ENCODE measurements at regions not wholly inside any gene's neighbourhood (a gene's known extent, or its start where the extent isn't known, plus 50 kb on each side); places are given as distances from the start of the nearest gene placed in this dataset.

DNA sequence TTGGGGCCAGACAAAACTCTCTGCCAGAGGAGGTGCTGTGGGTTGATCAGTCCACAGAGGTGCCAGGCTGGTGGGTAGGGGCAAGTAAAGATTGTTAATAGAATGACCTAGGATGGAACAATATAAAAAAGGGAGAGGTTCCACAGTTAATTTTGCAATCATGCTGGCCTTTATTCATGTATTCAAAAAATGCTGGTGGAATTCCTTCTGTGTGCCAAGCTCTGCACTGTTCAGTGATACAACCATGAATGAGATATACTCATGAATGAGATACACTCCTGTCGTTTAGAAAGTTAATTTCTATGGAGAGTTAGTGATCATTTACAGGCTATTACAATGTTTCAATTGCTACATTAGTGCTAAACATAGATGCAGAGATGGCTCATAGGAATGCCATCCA lies 252.6 kb upstream of the RMST start:
- DNase-seq = no peak
- no peaks in the 10 kb centered on the region for H3K36me3 ChIP-seq

DNA sequence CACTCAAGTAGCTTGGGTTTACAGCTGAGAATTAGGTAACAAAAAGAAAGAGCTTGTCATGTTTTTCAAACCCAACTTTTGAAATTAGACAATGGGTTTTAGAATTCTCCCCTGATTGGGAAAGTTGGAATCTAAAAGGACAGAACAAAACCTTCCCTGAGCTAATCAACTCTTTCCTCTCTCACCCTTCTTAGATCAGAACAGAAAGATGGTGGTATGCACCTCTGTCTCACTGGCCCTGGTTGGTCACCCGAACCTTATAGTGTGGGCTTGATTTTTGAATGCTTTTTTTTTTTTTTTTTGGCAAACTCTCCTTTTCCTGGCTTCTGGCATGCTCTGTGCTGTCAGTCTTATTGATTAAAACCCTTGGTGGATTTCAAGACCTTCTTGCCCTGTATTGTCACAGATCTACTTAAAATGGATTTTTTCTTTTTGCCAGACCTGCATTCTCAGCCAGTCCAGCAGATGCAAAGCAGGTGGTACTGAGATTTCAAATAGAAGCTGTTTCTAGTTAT lies 251.1 kb upstream of the RMST start:
- Histone ChIP-seq H3K4me3 (no peak overlapping the region), H3K9me3 (no peaks in the 10 kb centered on the region), H3K36me3 (no peaks in the 10 kb centered on the region), H3K27me3 (0 out of 2 replicates have a peak, but pooled peaks cover 3% of the 10 kb centered on the region)
- DNase-seq = no peak

More for the DNA sequence above, 252.6 kb upstream of the RMST start:
- Histone ChIP-seq H3K9me3 (no peaks in the 10 kb centered on the region), H3K27me3 (0 out of 2 replicates have a peak, but pooled peaks cover 3% of the 10 kb centered on the region), H3K4me3 (no peak overlapping the region)

DNA sequence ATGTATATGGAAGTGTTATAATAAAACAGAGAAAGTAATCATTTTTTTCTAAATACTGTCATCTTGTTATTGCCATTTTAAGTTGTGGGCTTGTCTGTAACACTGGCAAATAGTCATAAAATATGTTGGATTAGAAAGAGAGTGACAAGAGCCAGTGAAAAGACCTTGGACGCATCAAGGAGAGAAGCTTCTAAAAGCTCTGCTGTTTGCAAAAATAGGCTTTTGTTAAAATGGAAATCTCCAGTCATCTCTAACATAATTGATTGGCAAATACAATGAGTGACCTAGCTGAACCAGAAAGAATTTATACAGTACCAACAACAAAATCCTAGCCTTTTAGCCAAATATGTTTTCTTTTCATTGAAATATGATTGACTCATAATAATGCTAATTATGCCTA lies 245.8 kb upstream of the RMST start:
- H3K36me3 ChIP-seq = no peaks in the 10 kb centered on the region
- no peaks in the 10 kb centered on the region for H3K9me3 ChIP-seq
- H3K4me3 ChIP-seq = no peak overlapping the region
- H3K27me3 ChIP-seq = no peaks in the 10 kb centered on the region
- no peak for DNase-seq

DNA sequence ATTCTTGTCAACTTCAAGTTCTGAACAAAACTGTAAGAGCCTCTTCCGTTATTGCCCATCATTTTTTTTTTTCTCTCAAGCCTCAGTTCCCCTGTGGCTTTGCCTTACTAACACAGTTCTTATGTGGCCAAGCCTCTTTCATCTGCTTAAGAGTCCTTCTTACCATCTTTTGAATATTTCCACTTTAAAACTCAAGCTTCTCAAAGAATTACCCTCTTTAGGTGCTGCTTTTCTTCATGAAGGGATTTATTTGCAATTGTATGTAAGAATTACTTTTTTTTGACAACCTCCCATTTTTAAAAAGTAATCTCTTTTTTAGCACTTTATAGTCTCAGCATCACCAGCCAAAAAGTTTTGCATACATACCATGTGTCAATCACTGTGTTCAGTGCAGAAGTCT lies 240.2 kb upstream of the RMST start:
- H3K36me3 ChIP-seq = no peaks in the 10 kb centered on the region
- DNase-seq = no peak
- H3K4me3 ChIP-seq = no peak overlapping the region
- H3K27me3 ChIP-seq = no peaks in the 10 kb centered on the region
- H3K9me3 ChIP-seq = no peaks in the 10 kb centered on the region

DNA sequence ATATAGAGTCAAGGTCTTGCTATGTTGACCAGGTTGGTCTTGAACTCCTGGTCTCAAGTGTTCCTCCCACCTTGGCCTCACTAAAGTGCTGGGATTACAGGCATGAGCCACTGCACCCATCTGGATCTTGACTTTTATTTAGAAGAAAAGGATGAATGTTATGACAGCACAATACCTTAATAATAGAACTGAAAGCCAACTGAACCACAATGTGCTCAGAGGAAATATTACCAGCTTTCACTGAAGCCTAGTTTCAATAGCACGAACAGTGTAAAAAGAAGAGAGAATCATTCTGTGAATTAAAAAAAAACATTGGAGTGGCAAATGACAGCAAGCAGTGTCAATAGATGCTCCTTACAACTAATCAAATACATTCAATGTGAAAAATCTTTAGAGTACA lies 239.2 kb upstream of the RMST start:
- DNase-seq = no peak
- H3K27me3 ChIP-seq = no peaks in the 10 kb centered on the region
- H3K36me3 ChIP-seq = no peaks in the 10 kb centered on the region
- no peaks in the 10 kb centered on the region for H3K9me3 ChIP-seq
- H3K4me3 ChIP-seq = no peak overlapping the region

DNA sequence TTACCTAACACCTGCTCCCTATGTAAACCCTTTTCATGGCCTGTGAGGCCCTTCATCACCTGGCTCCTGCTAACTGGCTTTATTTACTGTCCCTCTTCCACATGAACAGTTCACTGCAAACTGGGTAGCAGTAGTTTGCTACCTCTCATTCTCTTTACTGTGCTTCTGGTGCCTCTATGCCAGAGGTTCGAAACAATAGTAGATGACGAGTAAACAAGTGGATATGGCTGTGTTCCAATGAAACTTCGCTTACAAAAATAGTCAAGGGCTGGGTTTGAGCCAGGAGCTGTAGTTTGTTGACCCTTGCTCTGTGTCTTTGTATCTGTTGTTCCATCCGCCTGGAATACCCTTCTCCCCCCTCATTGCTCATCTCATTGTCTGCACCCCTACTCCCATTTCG lies 233.6 kb upstream of the RMST start:
- H3K4me3 ChIP-seq = no peak overlapping the region

DNA sequence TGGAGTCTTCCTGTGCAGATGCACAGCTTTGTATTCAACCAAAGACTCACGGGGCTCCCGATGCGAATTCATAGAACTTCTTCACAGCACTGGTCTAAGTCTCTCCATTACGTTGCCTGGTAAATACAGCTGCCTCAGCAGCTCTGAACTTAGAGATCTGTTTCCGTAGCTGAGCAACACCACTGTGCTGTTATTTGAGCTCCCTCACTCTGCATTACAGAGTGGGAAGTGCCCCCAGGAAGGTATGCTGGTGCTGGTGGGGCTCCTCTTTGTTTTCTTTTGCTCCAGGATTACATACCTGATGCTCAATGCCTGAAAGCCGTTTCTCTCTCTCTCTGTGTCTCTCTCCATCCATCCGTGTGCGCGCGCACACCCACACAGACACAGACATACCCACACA lies 227.5 kb upstream of the RMST start:
- Histone ChIP-seq H3K27me3 (no peaks in the 10 kb centered on the region), H3K4me3 (no peak overlapping the region), H3K9me3 (no peaks in the 10 kb centered on the region), H3K36me3 (no peaks in the 10 kb centered on the region)
- DNase-seq = no peak

More for the DNA sequence above, 233.6 kb upstream of the RMST start:
- Histone ChIP-seq H3K36me3 (no peaks in the 10 kb centered on the region), H3K9me3 (no peaks in the 10 kb centered on the region), H3K27me3 (no peaks in the 10 kb centered on the region)
- DNase-seq = no peak

DNA sequence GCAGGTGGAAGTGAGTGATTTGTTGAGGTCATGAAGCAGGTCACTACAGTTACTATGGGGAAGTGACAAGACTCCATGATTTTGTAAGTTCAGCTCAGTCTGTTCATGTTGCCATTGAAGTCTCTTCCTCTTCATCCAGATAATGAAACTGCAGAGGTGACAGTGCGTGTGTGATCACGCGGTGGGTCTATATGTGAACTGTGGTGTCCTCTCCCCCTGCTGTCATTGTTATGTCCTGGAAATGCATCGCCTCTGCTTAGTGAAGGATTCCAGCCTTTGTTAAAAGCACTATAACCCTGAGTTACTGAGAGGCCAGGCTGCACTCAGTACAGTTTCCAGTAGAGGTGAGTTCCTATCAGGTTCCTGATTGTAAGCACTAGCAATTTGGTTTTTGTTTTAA lies 216.2 kb upstream of the RMST start:
- Histone ChIP-seq H3K36me3 (no peaks in the 10 kb centered on the region), H3K4me3 (no peak overlapping the region), H3K9me3 (no peaks in the 10 kb centered on the region; the same call in 1 of the 2 replicates), H3K27me3 (no peaks in the 10 kb centered on the region)
- DNase-seq = no peak

DNA sequence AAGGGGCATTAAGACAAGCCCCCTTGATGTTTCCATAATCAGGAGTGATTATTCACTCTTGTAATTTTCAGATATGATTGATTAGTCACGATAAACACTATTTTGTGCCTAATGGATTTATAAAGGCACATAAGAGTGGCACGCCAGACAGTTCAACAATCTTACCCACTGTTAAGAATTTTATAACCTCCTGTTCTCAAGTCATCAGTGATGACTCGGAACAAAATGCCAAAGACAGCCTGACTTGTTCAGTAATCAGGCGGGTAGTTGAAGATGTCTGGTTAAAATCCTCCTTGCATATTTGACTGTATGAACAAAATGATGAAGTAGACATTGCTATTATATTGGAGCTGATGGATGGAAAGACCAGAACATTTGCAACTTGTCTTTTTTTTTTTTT lies 212.1 kb upstream of the RMST start:
- no peaks in the 10 kb centered on the region for H3K9me3 ChIP-seq
- H3K27me3 ChIP-seq = peaks cover 2% of the 10 kb centered on the region
- no peak overlapping the region for H3K4me3 ChIP-seq
- DNase-seq = no peak
- no peaks in the 10 kb centered on the region for H3K36me3 ChIP-seq

DNA sequence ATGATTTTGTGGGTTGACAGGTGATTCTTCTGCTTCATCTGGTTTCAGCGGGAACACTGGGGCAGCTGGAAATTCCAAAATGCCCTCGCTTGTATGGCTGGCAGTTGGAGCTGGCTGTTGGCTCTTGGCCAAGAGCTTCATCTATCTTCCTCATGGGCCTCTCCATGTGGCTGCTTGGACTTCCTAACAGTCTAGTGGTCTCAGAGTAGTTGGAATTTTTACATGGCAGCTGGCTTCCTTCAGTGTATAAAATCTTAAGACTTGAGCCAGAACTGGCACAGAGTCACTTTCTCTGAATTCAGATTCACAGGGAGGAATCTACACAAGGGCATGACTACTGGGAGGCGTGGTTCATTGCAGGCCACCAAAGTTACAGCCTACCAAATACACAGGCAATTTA lies 204.9 kb upstream of the RMST start:
- DNase-seq = no peak
- no peaks in the 10 kb centered on the region for H3K9me3 ChIP-seq
- H3K4me3 ChIP-seq = no peak overlapping the region
- H3K36me3 ChIP-seq = no peaks in the 10 kb centered on the region
- H3K27me3 ChIP-seq = peaks cover under 1% of the 10 kb centered on the region

DNA sequence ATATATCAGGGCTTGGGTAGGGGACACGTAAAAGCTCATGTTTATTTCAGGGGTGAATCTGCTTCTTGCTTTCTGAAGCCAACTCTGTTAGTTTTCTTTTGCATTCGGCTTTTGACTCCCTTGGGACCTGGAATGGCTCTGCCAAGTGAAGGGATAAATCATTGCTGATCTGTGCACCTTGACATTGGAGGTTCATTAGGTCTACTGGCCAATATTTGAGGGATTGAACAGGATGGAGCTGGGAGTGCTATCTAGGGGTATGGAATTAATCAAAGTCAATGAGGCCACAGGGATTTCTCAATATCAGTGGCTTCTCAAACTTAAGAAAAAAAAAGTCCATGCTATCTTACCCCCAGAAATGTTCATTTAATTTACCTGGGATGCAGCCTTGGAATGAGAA lies 203.5 kb upstream of the RMST start:
- Histone ChIP-seq H3K36me3 (no peaks in the 10 kb centered on the region), H3K27me3 (no peaks in the 10 kb centered on the region; the same call in none of the 2 replicates), H3K9me3 (no peaks in the 10 kb centered on the region), H3K4me3 (no peak overlapping the region)
- DNase-seq = no peak

DNA sequence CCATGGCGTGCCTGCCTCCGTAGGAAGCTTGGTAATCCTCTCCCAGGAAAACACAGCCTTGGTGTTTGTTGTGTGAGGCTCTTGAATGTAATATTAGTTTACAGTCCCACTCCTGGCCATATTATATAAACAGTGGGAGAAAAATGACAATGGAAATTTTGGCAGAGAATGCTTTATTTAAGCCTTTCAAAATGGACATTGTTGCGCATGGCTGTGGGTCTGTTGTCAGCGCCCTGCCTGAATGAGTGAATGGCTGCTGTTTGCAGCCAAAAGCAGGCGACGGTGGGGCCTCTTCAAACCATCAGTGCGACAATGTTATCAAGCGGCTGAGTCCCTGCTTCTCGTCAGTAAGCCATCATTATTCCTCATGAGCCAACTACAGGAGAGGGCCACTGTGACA lies 201.8 kb upstream of the RMST start:
- no peak overlapping the region for H3K4me3 ChIP-seq
- no peaks in the 10 kb centered on the region for H3K9me3 ChIP-seq
- DNase-seq = no peak
- no peaks in the 10 kb centered on the region for H3K36me3 ChIP-seq
- H3K27me3 ChIP-seq = no peaks in the 10 kb centered on the region

DNA sequence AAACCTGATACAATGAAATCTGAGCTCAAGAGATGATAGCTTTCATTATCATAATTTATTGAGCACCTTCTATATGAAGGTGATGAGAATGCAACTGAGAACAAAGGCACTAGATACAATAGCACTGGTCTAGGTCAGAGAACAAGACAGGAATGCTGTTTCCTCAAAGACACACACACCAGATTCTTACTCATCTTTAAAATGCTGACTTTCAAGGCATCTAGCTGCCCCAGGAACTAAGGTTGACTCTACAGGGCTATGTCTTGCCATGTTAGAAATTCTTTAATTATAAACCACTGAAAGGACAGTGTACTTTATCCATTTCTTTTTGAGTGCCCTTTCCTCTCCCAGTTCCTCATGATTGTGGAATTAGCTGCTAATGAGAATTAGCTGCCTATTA lies 195.4 kb upstream of the RMST start:
- no peak overlapping the region for H3K4me3 ChIP-seq
- no peaks in the 10 kb centered on the region for H3K9me3 ChIP-seq
- DNase-seq = no peak

DNA sequence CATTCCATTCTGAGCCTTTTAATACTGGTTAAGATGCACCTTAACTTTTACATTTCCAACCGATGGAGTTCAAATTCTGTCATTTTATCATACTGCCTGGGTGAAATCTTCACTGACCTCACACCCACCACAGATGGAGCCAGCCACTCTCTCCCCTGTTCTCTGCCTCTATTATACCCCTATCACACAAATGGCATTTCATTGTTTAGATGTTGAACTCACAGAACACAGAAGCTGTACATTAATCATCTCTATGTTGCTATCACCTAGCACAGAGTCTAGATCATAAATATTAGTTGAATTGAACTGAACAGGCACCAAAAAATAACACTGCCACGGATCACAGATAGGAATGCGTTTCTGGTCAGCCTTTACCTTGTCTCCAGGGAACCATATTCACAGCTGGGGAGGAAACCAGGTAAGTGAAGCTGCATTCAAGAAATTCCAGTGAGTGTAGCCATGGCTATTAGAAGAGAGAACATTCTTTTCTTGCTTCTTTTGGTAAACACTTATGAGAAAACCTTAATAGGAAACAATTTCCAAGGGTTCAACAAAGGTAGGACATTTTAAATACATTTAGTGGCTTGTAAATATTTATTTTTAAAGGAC lies 194.9 kb upstream of the RMST start:
- no peaks in the 10 kb centered on the region for H3K27me3 ChIP-seq
- H3K9me3 ChIP-seq = no peaks in the 10 kb centered on the region
- H3K4me3 ChIP-seq = no peak overlapping the region
- DNase-seq = no peak
- H3K36me3 ChIP-seq = no peaks in the 10 kb centered on the region

More for the DNA sequence above, 195.4 kb upstream of the RMST start:
- Histone ChIP-seq H3K27me3 (no peaks in the 10 kb centered on the region), H3K36me3 (no peaks in the 10 kb centered on the region)

DNA sequence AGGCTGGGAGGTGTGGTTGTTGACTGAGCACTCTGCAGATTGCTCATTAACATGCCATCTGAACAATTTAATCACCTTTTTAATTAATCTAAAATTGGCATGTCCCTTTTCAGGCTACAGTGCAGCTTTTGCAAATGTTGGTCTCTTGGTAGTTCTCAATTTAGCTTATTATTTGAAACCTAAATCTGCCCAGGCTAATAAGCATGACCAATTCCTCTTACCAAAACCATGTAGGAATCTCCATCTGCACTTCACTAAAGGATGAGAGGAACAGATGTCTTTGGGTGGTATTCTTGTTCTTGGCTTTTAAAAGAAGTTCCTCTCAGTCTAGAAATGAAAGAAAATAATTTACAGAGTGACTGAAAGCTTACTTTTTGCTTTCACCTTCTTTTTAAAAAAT lies 190.1 kb upstream of the RMST start:
- H3K36me3 ChIP-seq = no peaks in the 10 kb centered on the region
- H3K9me3 ChIP-seq = no peaks in the 10 kb centered on the region
- no peak for DNase-seq
- H3K27me3 ChIP-seq = no peaks in the 10 kb centered on the region
- no peak overlapping the region for H3K4me3 ChIP-seq

DNA sequence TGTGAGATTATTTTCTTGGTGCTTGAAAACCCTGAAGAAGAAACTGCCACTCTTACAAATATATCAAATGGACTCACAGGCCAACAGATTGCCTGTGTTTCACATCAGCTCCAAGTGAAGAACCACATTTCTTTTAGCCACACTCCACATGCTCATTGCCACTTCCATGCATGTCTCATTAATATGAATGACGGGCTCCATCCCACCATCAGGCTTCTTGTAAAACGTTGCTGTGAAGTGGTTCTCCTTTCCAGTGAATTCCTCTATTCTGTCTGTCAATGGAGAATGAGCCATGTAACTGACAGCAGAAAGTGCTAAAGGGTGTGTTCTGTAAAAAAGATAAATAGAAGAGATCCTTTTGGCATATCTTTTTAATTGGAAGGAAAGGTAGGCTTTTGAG lies 188.2 kb upstream of the RMST start:
- DNase-seq = no peak
- Histone ChIP-seq H3K36me3 (no peaks in the 10 kb centered on the region), H3K27me3 (no peaks in the 10 kb centered on the region), H3K9me3 (no peaks in the 10 kb centered on the region), H3K4me3 (no peak overlapping the region)

DNA sequence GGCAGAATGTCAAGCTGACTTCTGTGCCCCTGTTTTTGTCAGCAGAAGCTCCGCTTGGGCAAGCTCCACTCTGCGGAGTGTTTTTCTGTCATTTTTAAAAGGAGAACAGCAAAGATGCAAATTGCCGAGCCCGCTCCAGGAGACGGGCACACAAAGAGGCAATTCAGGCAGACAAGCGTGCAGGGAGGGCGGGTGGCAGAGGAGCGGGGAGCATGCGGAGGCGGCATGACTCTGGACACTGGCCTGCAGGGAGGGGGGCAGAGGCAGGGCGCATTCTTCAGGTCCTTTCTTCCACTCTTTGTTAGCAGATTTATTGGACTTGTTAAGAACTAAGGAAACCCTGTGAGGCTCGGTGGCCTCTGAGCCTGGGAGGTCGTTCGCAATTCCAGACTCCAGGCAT lies 187.3 kb upstream of the RMST start:
- Histone ChIP-seq H3K36me3 (no peaks in the 10 kb centered on the region), H3K9me3 (no peaks in the 10 kb centered on the region), H3K27me3 (no peaks in the 10 kb centered on the region), H3K4me3 (no peak overlapping the region)
- DNase-seq = peak; percentile 8

DNA sequence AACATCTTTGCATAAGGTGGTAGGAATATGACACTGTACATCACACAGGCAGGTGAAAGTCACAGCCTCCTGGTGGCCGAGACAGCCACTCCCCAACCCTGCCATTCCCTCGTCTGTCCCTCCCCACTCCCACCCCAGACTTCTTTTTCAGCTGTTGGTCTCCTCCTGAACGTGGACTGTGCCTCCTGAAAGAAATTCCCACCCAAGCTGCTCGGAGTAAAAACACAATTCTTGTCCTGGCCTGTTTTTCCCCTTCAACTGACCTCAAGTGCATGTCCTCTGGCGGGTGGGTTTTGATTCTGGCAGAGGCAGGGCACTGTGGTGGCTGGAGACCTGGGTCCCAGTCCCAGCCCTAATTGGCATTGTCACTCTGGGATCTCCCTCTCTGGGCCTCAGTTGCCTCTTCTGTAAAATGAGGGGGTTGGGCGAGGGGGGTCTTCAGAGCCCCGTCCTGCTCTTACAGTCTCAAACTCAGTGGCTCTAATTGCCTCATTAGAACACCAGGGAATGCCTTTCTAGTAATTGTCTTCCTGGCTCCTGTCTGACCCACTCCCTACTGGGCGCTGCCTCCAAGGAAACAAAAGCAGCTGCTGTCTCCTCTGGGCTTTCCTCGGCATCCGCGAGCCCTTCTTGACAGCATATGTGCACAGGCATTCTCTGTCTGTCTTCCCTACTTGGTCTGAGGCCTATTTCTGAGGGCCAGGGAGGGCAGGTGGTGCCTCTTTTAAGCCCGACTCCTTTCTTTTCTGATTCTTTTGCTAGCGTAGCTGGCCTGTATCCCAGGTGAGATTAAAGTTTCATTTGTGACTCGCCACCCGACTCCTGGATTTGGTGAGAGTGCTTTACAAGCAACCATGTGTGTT lies 186.6 kb upstream of the RMST start:
- H3K36me3 ChIP-seq = no peaks in the 10 kb centered on the region
- H3K27me3 ChIP-seq = no peaks in the 10 kb centered on the region
- peak; percentile 16 for DNase-seq
- no peak overlapping the region for H3K4me3 ChIP-seq
- no peaks in the 10 kb centered on the region for H3K9me3 ChIP-seq
